Fibroblast of the aortic adventitia (primary cell): ENCODE measurements at regions not wholly inside any gene's neighbourhood (a gene's known extent, or its start where the extent isn't known, plus 50 kb on each side); places are given as distances from the start of the nearest gene placed in this dataset.

Experiments used
- DNase-seq: peaks from one replicate; pipeline ENCODE4 v3.0.0-alpha.2; 2010; ENCODE audit warnings: low read depth
- H3K4me3 ChIP-seq: 2 replicates; pipeline ENCODE4 v1.5.1; 2011; ENCODE audit warnings: low read depth, mild to moderate bottlenecking, control low read depth, low read length, moderate library complexity
- CTCF ChIP-seq: IDR thresholded peaks from 2 replicates; pipeline ENCODE4 v1.5.1; 2011; ENCODE audit warnings: mild to moderate bottlenecking, low read length, control low read depth, inconsistent platforms; ENCODE audit not compliant: insufficient read depth

DNA sequence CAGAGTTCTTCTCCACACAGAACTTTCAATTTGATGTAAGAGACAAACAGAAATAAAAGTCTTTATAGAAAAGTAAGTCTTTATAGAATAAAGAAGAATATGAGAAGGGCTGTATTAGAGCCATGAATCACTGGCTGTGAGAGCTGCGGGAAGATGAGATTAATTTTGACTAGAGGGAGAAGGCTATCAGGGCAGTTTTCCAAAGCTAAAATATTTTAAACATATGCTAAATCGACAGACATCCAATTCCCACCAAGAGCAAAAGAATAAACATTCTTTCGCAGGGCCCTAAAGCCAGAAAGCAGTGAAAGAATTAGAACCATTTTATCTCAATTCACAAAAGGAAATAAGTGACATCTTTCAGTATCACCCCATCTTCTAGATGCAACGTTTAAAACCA, 208.3 kb upstream of the MAP3K1 start:
- DNase-seq = no peak
- TF ChIP-seq CTCF = no peak
- H3K4me3 ChIP-seq = no peak overlapping the region

- no peak for TF ChIP-seq CTCF
- no peak for DNase-seq
- no peak overlapping the region for H3K4me3 ChIP-seq
These were observed 209.2 kb upstream of the MAP3K1 start for GRCh38 chr5:56606192-56606591.

- H3K4me3 ChIP-seq = no peak overlapping the region
- no peak for DNase-seq
- no peak for TF ChIP-seq CTCF
These were observed 210.1 kb upstream of the MAP3K1 start for GRCh38 chr5:56605231-56605630.

GRCh38 chr5:56601641-56602071, 213.7 kb upstream of the MAP3K1 start:
- no peak for TF ChIP-seq CTCF
- no peak overlapping the region for H3K4me3 ChIP-seq
- no peak for DNase-seq

GRCh38 chr5:56598941-56599340, 216.4 kb upstream of the MAP3K1 start:
- no peak overlapping the region for H3K4me3 ChIP-seq
- no peak for DNase-seq
- TF ChIP-seq CTCF = no peak

GRCh38 chr5:56596155-56596554, 219.2 kb upstream of the MAP3K1 start:
- no peak for TF ChIP-seq CTCF
- H3K4me3 ChIP-seq = no peak overlapping the region
- no peak for DNase-seq

DNA sequence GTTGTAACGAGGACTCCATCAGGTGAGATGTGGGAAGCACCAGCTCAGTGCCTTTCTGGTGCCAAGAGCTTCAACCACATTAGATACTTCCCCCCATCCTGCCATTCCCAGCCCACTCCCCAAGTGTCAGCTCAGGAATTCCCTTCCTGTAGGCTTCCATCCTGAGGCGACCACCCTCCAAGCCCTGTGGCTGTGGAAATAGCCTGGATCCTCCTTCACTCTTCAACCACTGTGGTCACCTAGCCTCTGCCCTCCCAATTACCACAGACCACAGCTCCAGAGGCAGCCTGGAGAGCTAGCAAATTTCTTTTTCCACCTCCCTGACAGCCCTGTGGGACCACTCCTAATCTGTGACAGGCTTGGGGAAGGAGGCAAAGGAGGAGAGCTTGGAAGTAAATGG, 219.8 kb upstream of the MAP3K1 start:
- no peak for DNase-seq
- TF ChIP-seq CTCF = no peak
- no peak overlapping the region for H3K4me3 ChIP-seq
